Activated T-cell treated with anti-CD3 and anti-CD28 coated beads for 1 hour (primary cell): ENCODE measurements at regions not wholly inside any gene's neighbourhood (a gene's known extent, or its start where the extent isn't known, plus 50 kb on each side); places are given as distances from the start of the nearest gene placed in this dataset.

Experiments used
- DNase-seq: peaks from one replicate; pipeline ENCODE4 v3.0.0-alpha.2; 2020; ENCODE audit warnings: low read depth

- DNase-seq: no peak
Measured at GRCh38 chr16:66265556-66266141, 100.8 kb upstream of the CDH5 start.

GRCh38 chr16:66265048-66265415, 101.5 kb upstream of the CDH5 start:
- DNase-seq: no peak

- DNase-seq: no peak
Measured at GRCh38 chr16:66264311-66265047, 102.0 kb upstream of the CDH5 start.

- no peak for DNase-seq
Measured at GRCh38 chr16:66263973-66264310, 102.5 kb upstream of the CDH5 start.

GRCh38 chr16:66263168-66263972, 103.1 kb upstream of the CDH5 start:
- DNase-seq: no peak

- no peak for DNase-seq
Measured at GRCh38 chr16:66262253-66263167, 104.0 kb upstream of the CDH5 start.

- no peak for DNase-seq
Measured at GRCh38 chr16:66261826-66262225, 104.7 kb upstream of the CDH5 start.

GRCh38 chr16:66260522-66261254, 105.8 kb upstream of the CDH5 start:
- no peak for DNase-seq

GRCh38 chr16:66258916-66259845, 107.3 kb upstream of the CDH5 start:
- DNase-seq: no peak

GRCh38 chr16:66256919-66257318, 109.6 kb upstream of the CDH5 start:
- no peak for DNase-seq

- no peak for DNase-seq
Measured at GRCh38 chr16:66255647-66256046, 110.8 kb upstream of the CDH5 start.

GRCh38 chr16:66254751-66255150, 111.7 kb upstream of the CDH5 start:
- no peak for DNase-seq

- no peak for DNase-seq
Measured at GRCh38 chr16:66254106-66254505, 112.4 kb upstream of the CDH5 start.

- no peak for DNase-seq
Measured at GRCh38 chr16:66251476-66252160, 114.9 kb upstream of the CDH5 start.

- no peak for DNase-seq
Measured at GRCh38 chr16:66250686-66251431, 115.6 kb upstream of the CDH5 start.

- no peak for DNase-seq
Measured at GRCh38 chr16:66247516-66248481, 118.7 kb upstream of the CDH5 start.

GRCh38 chr16:66245868-66246267, 120.6 kb upstream of the CDH5 start:
- no peak for DNase-seq

- no peak for DNase-seq
Measured at GRCh38 chr16:66245072-66245471, 121.4 kb upstream of the CDH5 start.
